Mesendoderm (in vitro differentiated cells): ENCODE measurements at regions not wholly inside any gene's neighbourhood (a gene's known extent, or its start where the extent isn't known, plus 50 kb on each side); places are given as distances from the start of the nearest gene placed in this dataset.

ENCODE experiments used
- DNase-seq: peaks from one replicate; pipeline ENCODE4 v3.0.0; 2013
- H2AK5ac ChIP-seq: 2 replicates; pipeline ENCODE4 v1.6.1; 2013; ENCODE audit warnings: low read length, inconsistent platforms
- H2BK120ac ChIP-seq: 2 replicates; pipeline ENCODE4 v1.6.1; 2013; ENCODE audit warnings: low read depth, mild to moderate bottlenecking, low read length, moderate library complexity, mixed read lengths
- H2BK15ac ChIP-seq: replicated peaks from 2 replicates; pipeline ENCODE4 v1.6.1; 2013; ENCODE audit warnings: low read depth, mild to moderate bottlenecking, moderate library complexity
- H2BK5ac ChIP-seq: 2 replicates; pipeline ENCODE4 v1.6.1; 2013; ENCODE audit warnings: low read length, inconsistent platforms
- H3K18ac ChIP-seq: 2 replicates; pipeline ENCODE4 v1.6.1; 2013; ENCODE audit warnings: mild to moderate bottlenecking, low read length, mixed read lengths
- H3K23ac ChIP-seq: one replicate; pipeline ENCODE4 v1.6.1; 2013; ENCODE audit warnings: low read length
- H3K27ac ChIP-seq: 2 replicates; pipeline ENCODE4 v1.5.1; 2013; ENCODE audit warnings: low read depth, mild to moderate bottlenecking, inconsistent platforms, low read length, moderate library complexity
- H3K27me3 ChIP-seq: 2 replicates; pipeline ENCODE4 v1.6.1; 2013; ENCODE audit warnings: low read length, control low read depth, mild to moderate bottlenecking, inconsistent platforms; ENCODE audit not compliant: insufficient read depth, poor library complexity
- H3K36me3 ChIP-seq: 2 replicates; pipeline ENCODE4 v1.6.1; 2013; ENCODE audit warnings: low read length, inconsistent platforms; ENCODE audit not compliant: control insufficient read depth, insufficient read depth
- H3K4ac ChIP-seq: one replicate; pipeline ENCODE4 v1.6.1; 2013; ENCODE audit warnings: low read depth, mild to moderate bottlenecking, low read length, moderate library complexity
- H3K4me1 ChIP-seq: 2 replicates; pipeline ENCODE4 v1.6.1; 2013; ENCODE audit warnings: low read depth, low read length, inconsistent platforms; ENCODE audit not compliant: control insufficient read depth
- H3K4me2 ChIP-seq: 2 replicates; pipeline ENCODE4 v1.6.1; 2013; ENCODE audit warnings: low read length
- H3K4me3 ChIP-seq: 2 replicates; pipeline ENCODE4 v1.5.1; 2013; ENCODE audit warnings: mild to moderate bottlenecking, low read length
- H3K56ac ChIP-seq: one replicate; pipeline ENCODE4 v1.6.1; 2013; ENCODE audit warnings: low read length
- H3K79me1 ChIP-seq: 2 replicates; pipeline ENCODE4 v1.6.1; 2013; ENCODE audit warnings: low read length, inconsistent platforms
- H3K79me2 ChIP-seq: 2 replicates; pipeline ENCODE4 v1.6.1; 2013; ENCODE audit warnings: mild to moderate bottlenecking, low read length; ENCODE audit not compliant: control insufficient read depth, insufficient read depth
- H3K9ac ChIP-seq: 2 replicates; pipeline ENCODE4 v1.6.1; 2013; ENCODE audit warnings: low read length, inconsistent platforms
- H4K5ac ChIP-seq: one replicate; pipeline ENCODE4 v1.6.1; 2013; ENCODE audit warnings: low read length
- H4K8ac ChIP-seq: one replicate; pipeline ENCODE4 v1.6.1; 2013; ENCODE audit warnings: low read depth, mild to moderate bottlenecking, control low read depth, low read length, moderate library complexity
- WGBS: extraction: QIAGEN DNeasy Blood & Tissue Kit; methylation state at CpG from one replicate; pipeline ENCODE4 v1.1.7; 2013; ENCODE audit warnings: low lambda C conversion rate, missing lambda C conversion rate; ENCODE audit not compliant: insufficient coverage; ENCODE audit errors: extremely low coverage; 5-methylcytosine and 5-hydroxymethylcytosine counted together

GRCh38 chr5:133730866-133731265 is 118.5 kb upstream of the FSTL4 start:
- H3K4ac ChIP-seq, result no peak overlapping the region
- H3K23ac ChIP-seq, result no peak overlapping the region
- no peak overlapping the region for H3K56ac ChIP-seq
- H3K79me2 ChIP-seq, result no peaks in the 10 kb centered on the region
- H3K36me3 ChIP-seq, result no peaks in the 10 kb centered on the region
- WGBS, result no CpG with 5 or more reads among the region's 7 CpGs
- no peak overlapping the region for H2BK5ac ChIP-seq
- no peak overlapping the region for H3K27ac ChIP-seq
- no peak overlapping the region for H2AK5ac ChIP-seq
- no peak overlapping the region for H4K5ac ChIP-seq
- no peak overlapping the region for H3K4me3 ChIP-seq
- no peak overlapping the region for H3K18ac ChIP-seq
- H3K4me2 ChIP-seq, result no peak overlapping the region
- DNase-seq, result no peak
- no peak overlapping the region for H4K8ac ChIP-seq
- H2BK120ac ChIP-seq, result no peak overlapping the region
- no peaks in the 10 kb centered on the region for H3K4me1 ChIP-seq
- H3K27me3 ChIP-seq, result no peaks in the 10 kb centered on the region
- H3K79me1 ChIP-seq, result no peaks in the 10 kb centered on the region
- no peak overlapping the region for H3K9ac ChIP-seq
- no peak overlapping the region for H2BK15ac ChIP-seq

DNA sequence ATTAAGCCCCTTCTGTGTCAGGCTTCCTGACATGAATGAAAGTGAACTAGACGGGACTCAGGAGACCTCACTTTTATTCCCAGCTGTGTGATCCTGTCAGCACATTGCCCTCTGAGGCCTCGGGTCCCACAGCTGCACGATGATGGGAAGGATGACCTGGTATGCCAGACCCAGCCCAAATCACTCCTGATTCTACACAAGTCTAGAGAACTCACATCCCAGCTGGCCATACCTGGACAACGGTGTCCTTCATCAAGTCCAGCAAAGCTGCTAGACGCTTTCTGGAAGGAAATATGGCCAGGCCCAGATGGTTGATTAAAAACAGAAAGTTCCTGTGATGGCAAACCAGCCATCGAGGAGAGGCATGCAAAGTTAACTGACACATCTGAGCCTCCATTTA is 118.0 kb upstream of the FSTL4 start:
- Histone ChIP-seq H3K9ac (no peak overlapping the region), H3K4me3 (no peak overlapping the region), H3K4ac (no peak overlapping the region), H2BK120ac (no peak overlapping the region), H3K27me3 (no peaks in the 10 kb centered on the region), H2BK5ac (no peak overlapping the region), H3K79me1 (no peaks in the 10 kb centered on the region), H3K27ac (no peak overlapping the region), H3K23ac (no peak overlapping the region), H3K56ac (no peak overlapping the region), H4K8ac (no peak overlapping the region), H3K4me1 (no peaks in the 10 kb centered on the region), H3K79me2 (no peaks in the 10 kb centered on the region), H2AK5ac (no peak overlapping the region), H4K5ac (no peak overlapping the region), H2BK15ac (no peak overlapping the region), H3K4me2 (no peak overlapping the region), H3K18ac (no peak overlapping the region), H3K36me3 (no peaks in the 10 kb centered on the region)
- no CpG with 5 or more reads among the region's 6 CpGs for WGBS
- DNase-seq, result no peak

- H2BK5ac ChIP-seq, result no peak overlapping the region
- no peaks in the 10 kb centered on the region for H3K79me1 ChIP-seq
- H3K23ac ChIP-seq, result no peak overlapping the region
- H3K79me2 ChIP-seq, result no peaks in the 10 kb centered on the region
- H3K27me3 ChIP-seq, result no peaks in the 10 kb centered on the region
- H3K4me3 ChIP-seq, result no peak overlapping the region
- no peak for DNase-seq
- no peaks in the 10 kb centered on the region for H3K4me1 ChIP-seq
- no peak overlapping the region for H3K4me2 ChIP-seq
- H3K36me3 ChIP-seq, result no peaks in the 10 kb centered on the region
- no peak overlapping the region for H3K27ac ChIP-seq
- no peak overlapping the region for H2BK120ac ChIP-seq
- H2BK15ac ChIP-seq, result no peak overlapping the region
- H4K8ac ChIP-seq, result no peak overlapping the region
- no peak overlapping the region for H3K18ac ChIP-seq
- no peak overlapping the region for H4K5ac ChIP-seq
- H3K4ac ChIP-seq, result no peak overlapping the region
- WGBS, result no CpG with 5 or more reads among the region's 3 CpGs
- no peak overlapping the region for H2AK5ac ChIP-seq
- no peak overlapping the region for H3K9ac ChIP-seq
- H3K56ac ChIP-seq, result no peak overlapping the region
Measured at GRCh38 chr5:133729800-133730199, 117.5 kb upstream of the FSTL4 start.

- no peak overlapping the region for H3K27ac ChIP-seq
- H3K23ac ChIP-seq, result no peak overlapping the region
- H4K8ac ChIP-seq, result no peak overlapping the region
- H2BK120ac ChIP-seq, result no peak overlapping the region
- no peak overlapping the region for H3K4ac ChIP-seq
- no peaks in the 10 kb centered on the region for H3K4me1 ChIP-seq
- no peak for DNase-seq
- no peak overlapping the region for H2BK15ac ChIP-seq
- H2AK5ac ChIP-seq, result no peak overlapping the region
- H3K36me3 ChIP-seq, result no peaks in the 10 kb centered on the region
- no peak overlapping the region for H4K5ac ChIP-seq
- no peaks in the 10 kb centered on the region for H3K79me1 ChIP-seq
- H3K9ac ChIP-seq, result no peak overlapping the region
- H3K4me3 ChIP-seq, result no peak overlapping the region
- H3K27me3 ChIP-seq, result no peaks in the 10 kb centered on the region
- no peaks in the 10 kb centered on the region for H3K79me2 ChIP-seq
- no peak overlapping the region for H2BK5ac ChIP-seq
- no peak overlapping the region for H3K56ac ChIP-seq
- H3K4me2 ChIP-seq, result no peak overlapping the region
- no CpG with 5 or more reads among the region's 1 CpG for WGBS
- H3K18ac ChIP-seq, result no peak overlapping the region
Measured at GRCh38 chr5:133728475-133728874, 116.1 kb upstream of the FSTL4 start.

GRCh38 chr5:133727636-133728035 is 115.3 kb upstream of the FSTL4 start:
- WGBS, result no CpG with 5 or more reads among the region's 2 CpGs
- H3K9ac ChIP-seq, result no peak overlapping the region
- H2AK5ac ChIP-seq, result no peak overlapping the region
- H2BK15ac ChIP-seq, result no peak overlapping the region
- no peak overlapping the region for H3K4me2 ChIP-seq
- H2BK5ac ChIP-seq, result no peak overlapping the region
- H4K8ac ChIP-seq, result no peak overlapping the region
- H3K79me1 ChIP-seq, result no peaks in the 10 kb centered on the region
- no peak overlapping the region for H2BK120ac ChIP-seq
- no peak overlapping the region for H3K4me3 ChIP-seq
- H3K23ac ChIP-seq, result no peak overlapping the region
- no peak overlapping the region for H3K4ac ChIP-seq
- no peak for DNase-seq
- no peak overlapping the region for H3K27ac ChIP-seq
- H3K36me3 ChIP-seq, result no peaks in the 10 kb centered on the region
- H3K27me3 ChIP-seq, result no peaks in the 10 kb centered on the region
- H3K4me1 ChIP-seq, result no peaks in the 10 kb centered on the region
- no peak overlapping the region for H4K5ac ChIP-seq
- H3K79me2 ChIP-seq, result no peaks in the 10 kb centered on the region
- no peak overlapping the region for H3K56ac ChIP-seq
- no peak overlapping the region for H3K18ac ChIP-seq

DNA sequence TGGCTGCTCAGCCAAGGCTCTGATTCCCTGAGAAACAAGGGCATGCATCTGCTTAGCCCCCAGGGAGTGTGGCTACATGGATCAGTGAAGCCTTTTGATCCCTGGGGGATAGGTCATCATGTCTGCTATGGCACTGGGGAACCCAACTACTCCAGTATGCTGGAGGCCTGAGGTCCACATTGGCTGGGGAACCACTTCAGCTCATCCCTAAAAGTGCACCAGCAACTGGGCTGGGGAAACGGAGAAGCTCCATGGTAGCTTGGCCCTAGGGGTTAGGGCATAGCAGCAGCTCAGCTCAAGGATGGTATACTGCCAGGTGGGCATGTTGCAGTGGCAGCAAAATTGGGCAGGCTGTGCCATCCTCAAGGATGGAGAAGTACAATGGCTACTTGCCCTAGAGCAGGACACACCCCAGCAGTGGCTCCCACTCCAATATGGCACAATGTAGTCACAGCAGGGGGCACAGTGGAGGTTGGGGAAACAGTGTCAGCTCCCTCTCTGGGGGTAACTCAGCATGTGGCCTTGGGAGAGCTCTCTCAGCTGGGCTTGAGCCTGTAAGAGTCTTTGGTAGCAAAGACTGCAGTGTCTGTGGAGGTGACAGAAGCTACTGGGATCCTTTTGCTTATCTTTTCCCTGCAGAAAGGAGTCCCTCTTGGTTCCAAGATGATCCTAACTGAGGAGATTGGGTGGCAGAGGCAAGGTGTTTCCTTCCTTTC is 111.5 kb upstream of the FSTL4 start:
- DNase-seq, result no peak
- Histone ChIP-seq H4K8ac (no peak overlapping the region), H3K4me1 (no peaks in the 10 kb centered on the region)

More for the DNA sequence above, 111.5 kb upstream of the FSTL4 start:
- Histone ChIP-seq H2BK5ac (no peak overlapping the region), H2BK15ac (no peak overlapping the region), H3K79me2 (no peaks in the 10 kb centered on the region), H3K4me3 (no peak overlapping the region), H4K5ac (no peak overlapping the region), H3K79me1 (no peaks in the 10 kb centered on the region), H3K23ac (no peak overlapping the region), H3K18ac (no peak overlapping the region), H3K36me3 (no peaks in the 10 kb centered on the region), H2BK120ac (no peak overlapping the region), H3K27me3 (no peaks in the 10 kb centered on the region), H3K9ac (no peak overlapping the region), H3K4me2 (no peak overlapping the region), H3K56ac (no peak overlapping the region), H2AK5ac (no peak overlapping the region), H3K4ac (no peak overlapping the region), H3K27ac (no peak overlapping the region)
- WGBS, result no CpG with 5 or more reads among the region's 1 CpG
